B cell (primary cell): ENCODE measurements at regions not wholly inside any gene's neighbourhood (a gene's known extent, or its start where the extent isn't known, plus 50 kb on each side); places are given as distances from the start of the nearest gene placed in this dataset.

Source experiments
- ATAC-seq: fragments of 200-7000 bp; cut with Tn5 transposase; one replicate; pipeline ENCODE4 v1.10.0; 2021; ENCODE audit warnings: low read depth, mild to moderate bottlenecking, moderate number of reproducible peaks, moderate library complexity
- CTCF ChIA-PET: fragments of 350-600 bp; sonication (Branson Sonifier 250); formaldehyde crosslinking; loops from one replicate; lab custom pipeline; 2021; ENCODE audit warnings: antibody characterized with exemption, inconsistent platforms; lab: Charles Lee
- POLR2A ChIA-PET: fragments of 350-600 bp; sonication (Branson Sonifier 250); formaldehyde crosslinking; loops from one replicate; lab custom pipeline; 2021; ENCODE audit warnings: antibody characterized with exemption; lab: Charles Lee
- DNase-seq: peaks from one replicate; pipeline ENCODE4 v3.0.0; 2013
- H2AFZ ChIP-seq: 2 replicates; pipeline ENCODE4 v1.6.1; 2012; ENCODE audit warnings: mild to moderate bottlenecking, low read depth, low read length; ENCODE audit not compliant: insufficient read depth, poor library complexity, severe bottlenecking
- H3K27ac ChIP-seq, 2 donors: 1 replicate in 1 of 2; 2 replicates in 1 of 2; pipeline ENCODE4 v1.5.1; 2012 to 2013; ENCODE audit warnings: low read length in 2 of 2, mild to moderate bottlenecking in 2 of 2, moderate library complexity in 1 of 2
- H3K27me3 ChIP-seq, 4 experiments: fragments of 200-600 bp in 1 of 4; sonication (generic) in 1 of 4; replicated peaks in 1 of 4; 1 replicate in 2 of 4; 2 replicates in 2 of 4; pipeline versions ENCODE4 v1.6.1 to v1.7.0; 2013 to 2016; ENCODE audit warnings: low read length in 3 of 4, mild to moderate bottlenecking in 2 of 4, mixed read lengths in 1 of 4, moderate library complexity in 1 of 4; ENCODE audit not compliant: insufficient read depth in 4 of 4, control insufficient read depth in 3 of 4; ENCODE audit errors: control extremely low read depth in 1 of 4
- H3K36me3 ChIP-seq, 2 experiments: replicated peaks in 1 of 2; 1 replicate in 1 of 2; 2 replicates in 1 of 2; pipeline versions ENCODE4 v1.6.1 to v1.7.1; 2013; ENCODE audit warnings: low read length in 1 of 2; ENCODE audit not compliant: insufficient read depth in 2 of 2, control insufficient read depth in 1 of 2; ENCODE audit errors: control extremely low read depth in 1 of 2, extremely low read depth in 1 of 2
- H3K4me1 ChIP-seq, 2 donors: fragments of 200-600 bp in 1 of 2; sonication (generic) in 1 of 2; 1 replicate in 1 of 2; 2 replicates in 1 of 2; pipeline versions ENCODE4 v1.5.1 to v1.6.1; 2013 to 2017; ENCODE audit warnings: low read length in 2 of 2; ENCODE audit not compliant: control insufficient read depth in 2 of 2, insufficient read depth in 2 of 2
- H3K4me2 ChIP-seq: replicated peaks from 2 replicates; pipeline ENCODE3; 2012; ENCODE audit warnings: mild to moderate bottlenecking, low read depth, low read length; ENCODE audit not compliant: poor library complexity, severe bottlenecking
- H3K4me3 ChIP-seq, 5 experiments: fragments of 200-600 bp in 1 of 5; sonication (generic) in 1 of 5; 1 replicate in 3 of 5; 2 replicates in 2 of 5; pipeline versions ENCODE4 v1.5.1 to v1.7.0; 2011 to 2016; ENCODE audit warnings: low read length in 4 of 5, mild to moderate bottlenecking in 4 of 5, low read depth in 2 of 5, control low read depth in 1 of 5, moderate library complexity in 1 of 5; ENCODE audit not compliant: insufficient read depth in 1 of 5; ENCODE audit errors: control extremely low read depth in 1 of 5, extremely low read depth in 1 of 5
- H3K79me2 ChIP-seq: fragments of 200-600 bp; sonication (generic); one replicate; pipeline ENCODE4 v1.6.0; 2016; ENCODE audit warnings: low read length; ENCODE audit not compliant: control insufficient read depth, insufficient read depth
- H3K9ac ChIP-seq: fragments of 200-600 bp; sonication (generic); 2 replicates; pipeline ENCODE4 v1.6.1; 2017; ENCODE audit warnings: mild to moderate bottlenecking, low read length, moderate library complexity
- H3K9me3 ChIP-seq, 3 donors: one replicate each; pipeline versions ENCODE4 v1.6.1 to v1.7.1; 2013; ENCODE audit warnings: low read length in 2 of 3; ENCODE audit not compliant: control insufficient read depth in 2 of 3, insufficient read depth in 1 of 3; ENCODE audit errors: control extremely low read depth in 1 of 3
- H4K20me1 ChIP-seq: 2 replicates; pipeline ENCODE4 v1.6.0; 2012; ENCODE audit warnings: mild to moderate bottlenecking, low read length; ENCODE audit not compliant: insufficient read depth, control insufficient read depth, poor library complexity, severe bottlenecking
- H3K27ac Mint-ChIP-seq: one replicate; pipeline ENCODE4 v1.8.0; 2021; ENCODE audit warnings: mixed read lengths
- H3K27me3 Mint-ChIP-seq: one replicate; pipeline ENCODE4 v1.8.0; 2021; ENCODE audit warnings: mixed read lengths
- H3K4me1 Mint-ChIP-seq: one replicate; pipeline ENCODE4 v1.8.0; 2021; ENCODE audit warnings: mixed read lengths
- H3K4me3 Mint-ChIP-seq: one replicate; pipeline ENCODE4 v1.8.0; 2021; ENCODE audit warnings: mixed read lengths
- H3K9me3 Mint-ChIP-seq: one replicate; pipeline ENCODE4 v1.8.0; 2022; ENCODE audit warnings: mixed read lengths; ENCODE audit not compliant: insufficient read depth
- CTCF ChIP-seq: fragments of 200-600 bp; IDR thresholded peaks from one replicate; pipeline ENCODE4 v1.8.0; 2022; ENCODE audit warnings: antibody characterized with exemption, mild to moderate bottlenecking
- EZH2 ChIP-seq: IDR thresholded peaks from 2 replicates; pipeline ENCODE4 v1.6.1; 2012; ENCODE audit warnings: borderline replicate concordance, low read depth, mild to moderate bottlenecking, moderate library complexity, low read length; ENCODE audit not compliant: insufficient read depth, poor library complexity, severe bottlenecking
- WGBS: methylation state at CpG from one replicate; pipeline ENCODE4 v1.1.5; 2013; ENCODE audit warnings: missing lambda C conversion rate; ENCODE audit not compliant: insufficient coverage; 5-methylcytosine and 5-hydroxymethylcytosine counted together
- intact Hi-C: fragments of 100-400 bp; cut with micrococcal nuclease; formaldehyde crosslinking; loops from one replicate; pipeline ENCODE4 v1.10.0; 2022

GRCh38 chr5:63825984-63826383 lies 136.3 kb downstream of the HTR1A start:
- TF ChIP-seq EZH2, result no peak
- TF ChIP-seq CTCF, result no peak
- no peaks in the 10 kb centered on the region for H3K36me3 ChIP-seq
- Mint-ChIP-seq H3K27me3 (no peaks in the 10 kb centered on the region), H3K4me1 (no peaks in the 10 kb centered on the region), H3K9me3 (no peaks in the 10 kb centered on the region), H3K27ac (no peak overlapping the region), H3K4me3 (no peak overlapping the region)
- ATAC-seq (no peak), DNase-seq (no peak)
- no peaks in the 10 kb centered on the region for H3K9me3 ChIP-seq
- H3K27me3 ChIP-seq, result no peaks in the 10 kb centered on the region
- ChIA-PET CTCF (no interaction called here), POLR2A (no interaction called here)
- no peak overlapping the region for H3K4me3 ChIP-seq
- H3K4me2 ChIP-seq, result no peak overlapping the region
- intact Hi-C loops, result no loop called here
- WGBS, result 82% methylated on average over 1 of the region's 1 CpG
- no peaks in the 10 kb centered on the region for H3K79me2 ChIP-seq
- no peak overlapping the region for H3K9ac ChIP-seq
- no peak overlapping the region for H2AFZ ChIP-seq
- H3K4me1 ChIP-seq, result no peaks in the 10 kb centered on the region
- no peak overlapping the region for H3K27ac ChIP-seq
- H4K20me1 ChIP-seq, result no peaks in the 10 kb centered on the region

- no peaks in the 10 kb centered on the region for H3K9me3 ChIP-seq
- ChIA-PET CTCF (no interaction called here), POLR2A (no interaction called here)
- no peak overlapping the region for H3K27ac ChIP-seq
- no peak overlapping the region for H3K4me2 ChIP-seq
- DNase-seq (no peak), ATAC-seq (no peak)
- intact Hi-C loops, result no loop called here
- H3K9ac ChIP-seq, result no peak overlapping the region
- no peaks in the 10 kb centered on the region for H3K4me1 ChIP-seq
- H3K4me1 Mint-ChIP-seq, result no peaks in the 10 kb centered on the region
- no peaks in the 10 kb centered on the region for H3K9me3 Mint-ChIP-seq
- no peaks in the 10 kb centered on the region for H4K20me1 ChIP-seq
- TF ChIP-seq EZH2, result no peak
- no peak for TF ChIP-seq CTCF
- no peaks in the 10 kb centered on the region for H3K27me3 Mint-ChIP-seq
- H2AFZ ChIP-seq, result no peak overlapping the region
- 75% methylated on average over 1 of the region's 2 CpGs for WGBS
- H3K27ac Mint-ChIP-seq, result no peak overlapping the region
- H3K4me3 ChIP-seq, result no peak overlapping the region
- H3K4me3 Mint-ChIP-seq, result no peak overlapping the region
- no peaks in the 10 kb centered on the region for H3K79me2 ChIP-seq
- H3K36me3 ChIP-seq, result no peaks in the 10 kb centered on the region
- H3K27me3 ChIP-seq, result no peaks in the 10 kb centered on the region
Measured at GRCh38 chr5:63823583-63823982, 138.7 kb downstream of the HTR1A start.
